ENCODE measurements at regions not wholly inside any gene's neighbourhood (a gene's known extent, or its start where the extent isn't known, plus 50 kb on each side); places are given as distances from the start of the nearest gene placed in this dataset.

GRCh38 chr4:85367815-85368214 lies 107.1 kb upstream of the ARHGAP24 start:
- TF ChIP-seq CTCF (IDR thresholded peaks at IDR 0.05 in 8 of 11, conservative IDR thresholded peaks at IDR 0.05 in 3 of 11) (no peak), POLR2A (IDR thresholded peaks at IDR 0.05) (no peak), POLR2AphosphoS5 (IDR thresholded peaks at IDR 0.05) (no peak)
